Left cardiac atrium (tissue), 4 donors: ENCODE measurements at regions not wholly inside any gene's neighbourhood (a gene's known extent, or its start where the extent isn't known, plus 50 kb on each side); places are given as distances from the start of the nearest gene placed in this dataset.
"Not testable (repeated sequence)": the region's sequence is repeated elsewhere in the genome, so short reads cannot be mapped to it uniquely, and the experiment has no call there.

Experiments
- ATAC-seq, 2 donors: fragments of 200-7000 bp; cut with Tn5 transposase; one replicate each; pipeline ENCODE4 v1.9.1; 2020; ENCODE audit warnings: mild to moderate bottlenecking in 2 of 2, moderate library complexity in 2 of 2
- DNase-seq: peaks from one replicate; pipeline ENCODE4 v3.0.0-alpha.2; 2020
- intact Hi-C, 2 donors: fragments of 100-400 bp; cut with DNase I; formaldehyde crosslinking; loops; one replicate each; pipeline versions ENCODE4 v1.14.1 to v1.15.1; 2022 to 2023
- donor health status: DM: no; HTN: yes; CAD: no.
- donor health status: DM: no; HTN: yes; CAD: no; lungs with severe emphysema.
- donor health status: DM: yes; HTN: yes; CAD: no.
- donor health status: Dilated cardiomyopathy.

GRCh38 chr11:71322192-71322735 is 69.9 kb upstream of the SHANK2 start:
- intact Hi-C loops = loop anchor here in 1 of 2 donors (5.0 kb wide), 1 partner anchor 585 kb away; no protein-coding TSS in a partner anchor
- ATAC-seq (no peak), DNase-seq (no peak)

GRCh38 chr11:71321433-71322191 is 69.2 kb upstream of the SHANK2 start:
- DNase-seq (no peak), ATAC-seq (no peak)
- intact Hi-C loops = loop anchor here in 1 of 2 donors (5.0 kb wide), 1 partner anchor 584 kb away; no protein-coding TSS in a partner anchor

GRCh38 chr11:71316701-71317100 is 64.3 kb upstream of the SHANK2 start:
- intact Hi-C loops = no loop called here
- no peak for ATAC-seq
- DNase-seq = no peak

DNA sequence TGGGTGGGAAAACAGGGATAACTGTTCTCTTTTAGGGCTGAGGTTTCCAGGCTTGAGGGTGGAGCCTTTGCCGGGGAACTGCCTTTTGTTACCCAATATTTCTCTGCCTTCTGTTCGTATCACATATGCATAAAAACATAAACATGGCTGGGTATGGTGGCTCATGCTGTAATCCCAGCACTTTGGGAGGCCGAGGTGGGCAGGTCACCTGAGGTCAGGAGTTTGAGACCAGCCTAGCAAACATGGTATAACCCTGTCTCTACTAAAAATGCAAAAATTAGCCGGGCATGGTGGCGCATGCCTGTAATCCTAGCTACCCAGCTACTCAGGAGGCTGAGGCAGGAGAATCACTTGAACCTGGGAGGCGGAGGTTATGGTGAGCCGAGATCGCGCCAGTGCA is 60.2 kb upstream of the SHANK2 start:
- DNase-seq, ATAC-seq, intact Hi-C loops: not testable (repeated sequence)

- ATAC-seq (no peak), DNase-seq (no peak)
- intact Hi-C loops = no loop called here
Observed at GRCh38 chr11:71311928-71312510, 59.6 kb upstream of the SHANK2 start.

DNA sequence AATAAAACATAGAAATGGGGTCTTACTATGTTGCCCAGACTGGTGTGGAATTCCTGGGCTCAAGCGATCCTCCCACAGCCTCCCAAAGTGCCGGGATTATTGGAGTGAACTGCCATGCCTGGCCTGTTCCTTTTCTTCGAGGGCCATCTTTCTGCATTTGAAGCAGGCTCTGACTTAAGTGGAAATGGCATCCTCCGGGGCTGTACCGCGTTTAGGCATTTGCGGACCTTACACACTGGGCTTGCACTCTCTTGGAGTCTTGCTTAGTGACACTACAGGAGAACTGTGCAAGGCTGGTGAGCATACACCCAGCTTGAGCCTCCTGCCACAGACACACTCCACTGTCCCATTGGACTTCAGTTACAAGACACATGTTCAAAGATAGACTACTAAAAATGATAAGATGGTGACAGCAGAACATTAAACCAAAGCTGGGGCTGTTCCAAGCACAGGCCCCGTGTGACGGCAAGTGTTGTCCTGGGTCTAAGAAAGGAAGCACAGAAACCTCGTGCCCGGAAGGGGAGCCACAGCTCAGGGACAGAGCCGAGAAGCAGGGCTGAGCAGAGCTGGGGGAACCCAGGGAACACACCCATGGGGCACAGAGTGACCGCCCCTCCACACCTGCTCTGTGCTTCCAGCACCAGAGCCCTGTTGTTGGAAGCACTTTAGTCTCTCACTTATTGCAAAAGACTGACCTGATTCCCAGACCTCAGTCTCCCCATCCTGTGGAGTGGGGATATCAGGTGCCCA is 59.0 kb upstream of the SHANK2 start:
- ATAC-seq = no peak
- DNase-seq = no peak
- intact Hi-C loops = no loop called here

GRCh38 chr11:71310184-71310583 is 57.8 kb upstream of the SHANK2 start:
- DNase-seq (no peak), ATAC-seq (no peak)
- intact Hi-C loops = no loop called here

- intact Hi-C loops = loop anchor here in 1 of 2 donors (10.0 kb wide), 1 partner anchor 185 kb away; no protein-coding TSS in a partner anchor
- DNase-seq = no peak
- no peak for ATAC-seq
Observed at GRCh38 chr11:71309611-71310010, 57.2 kb upstream of the SHANK2 start.

DNA sequence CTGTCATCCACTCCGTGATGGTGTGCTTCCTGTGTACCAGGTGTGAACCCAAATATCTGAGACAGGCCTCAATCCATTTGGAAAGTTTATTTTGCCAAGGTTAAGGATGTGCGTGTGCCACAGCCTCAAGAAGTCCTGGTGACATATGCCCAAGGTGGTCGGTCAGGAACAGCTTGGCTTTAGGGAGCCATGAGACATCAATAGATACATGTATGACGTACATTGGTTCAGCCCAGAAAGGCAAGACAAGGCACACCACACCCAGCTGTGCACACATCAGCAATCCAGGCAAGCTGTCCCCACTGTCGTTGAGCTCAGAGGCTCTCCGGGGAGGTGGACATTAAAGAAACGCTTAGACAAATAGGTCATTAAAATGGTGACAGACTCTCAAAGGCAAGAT is 56.8 kb upstream of the SHANK2 start:
- ATAC-seq = no peak
- intact Hi-C loops = loop anchor here in 1 of 2 donors (10.0 kb wide), 1 partner anchor 184 kb away; no protein-coding TSS in a partner anchor
- DNase-seq = no peak

DNA sequence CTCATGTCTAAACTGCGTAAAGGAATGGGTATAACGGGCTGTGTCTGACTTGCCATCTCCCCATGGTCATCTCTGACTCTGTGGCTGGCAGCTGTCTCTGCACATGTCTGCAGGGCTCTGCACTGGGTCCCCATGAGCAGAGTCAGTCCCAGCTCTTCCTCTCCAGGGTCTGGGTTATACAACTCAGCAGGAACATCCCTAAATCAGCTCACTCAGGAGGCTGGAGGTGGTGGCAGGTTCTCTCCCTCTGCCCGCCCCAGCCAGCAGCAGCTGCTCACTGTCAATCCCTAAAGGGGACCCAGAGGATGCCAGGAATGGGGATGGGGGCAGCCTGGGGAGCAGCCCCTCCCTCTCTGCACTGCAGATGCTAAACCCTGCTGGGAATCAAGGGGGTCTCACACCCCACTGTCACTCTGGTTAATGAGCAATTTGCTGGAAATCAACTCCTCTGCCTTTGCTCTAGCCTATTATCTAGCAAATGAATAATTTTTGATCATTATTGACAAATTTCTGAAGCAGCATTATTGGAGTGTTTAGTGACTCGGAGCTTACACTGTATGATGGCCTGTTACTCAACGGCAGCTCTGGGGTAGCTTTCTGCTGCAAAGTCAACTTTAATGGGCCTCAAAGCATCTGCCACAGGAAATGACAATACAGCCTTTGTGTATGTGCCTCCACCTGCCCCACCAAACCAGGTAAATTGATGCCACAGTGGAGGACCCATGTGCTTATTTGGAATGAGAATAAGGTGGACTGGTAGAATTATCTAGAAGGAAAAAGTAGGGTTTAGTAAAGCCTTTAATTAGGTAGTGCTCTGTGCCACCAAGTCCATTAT is 55.7 kb upstream of the SHANK2 start:
- ATAC-seq = no peak
- DNase-seq = no peak
- intact Hi-C loops = loop anchor here in 1 of 2 donors (10.0 kb wide), 1 partner anchor 183 kb away; no protein-coding TSS in a partner anchor

DNA sequence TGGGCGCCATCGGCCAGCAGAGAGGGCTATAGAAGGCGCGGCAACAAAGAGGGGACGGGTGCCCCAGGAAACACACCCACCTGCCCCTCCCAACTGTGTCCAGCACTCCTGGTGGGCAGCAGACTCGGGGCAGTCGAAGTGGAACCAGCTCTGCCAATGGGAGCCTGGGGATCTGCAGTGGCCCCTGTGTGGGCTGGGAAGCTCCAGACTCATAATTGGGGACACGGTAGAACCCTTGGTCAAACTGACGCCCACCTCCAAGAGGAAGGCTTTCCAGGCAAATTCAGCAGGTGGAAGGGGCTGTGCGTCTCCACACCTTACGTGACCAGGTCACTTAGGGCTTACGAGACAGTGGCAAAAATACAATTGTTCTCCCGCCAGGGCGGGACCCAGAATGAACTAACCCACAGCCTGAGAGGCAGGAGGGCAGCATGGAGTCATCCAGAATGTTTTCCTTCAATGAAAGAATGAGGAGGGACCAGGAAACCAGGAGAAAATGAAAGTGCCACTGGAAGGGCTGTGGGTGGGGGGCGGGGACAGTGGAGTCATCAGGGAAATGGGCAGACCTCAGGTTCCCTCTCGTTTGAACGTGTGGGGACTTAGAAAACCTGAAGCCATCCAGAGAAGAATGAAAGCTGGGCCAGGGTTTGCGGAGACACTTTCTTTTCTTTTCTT is 53.2 kb upstream of the SHANK2 start:
- intact Hi-C loops = loop anchor here in 1 of 2 donors (10.0 kb wide), 1 partner anchor 181 kb away; no protein-coding TSS in a partner anchor
- DNase-seq (no peak), ATAC-seq (no peak)

- ATAC-seq (no peak), DNase-seq (no peak)
- intact Hi-C loops = loop anchor here in 1 of 2 donors (10.0 kb wide), 1 partner anchor 180 kb away; no protein-coding TSS in a partner anchor
Observed at GRCh38 chr11:71305041-71305440, 52.7 kb upstream of the SHANK2 start.

DNA sequence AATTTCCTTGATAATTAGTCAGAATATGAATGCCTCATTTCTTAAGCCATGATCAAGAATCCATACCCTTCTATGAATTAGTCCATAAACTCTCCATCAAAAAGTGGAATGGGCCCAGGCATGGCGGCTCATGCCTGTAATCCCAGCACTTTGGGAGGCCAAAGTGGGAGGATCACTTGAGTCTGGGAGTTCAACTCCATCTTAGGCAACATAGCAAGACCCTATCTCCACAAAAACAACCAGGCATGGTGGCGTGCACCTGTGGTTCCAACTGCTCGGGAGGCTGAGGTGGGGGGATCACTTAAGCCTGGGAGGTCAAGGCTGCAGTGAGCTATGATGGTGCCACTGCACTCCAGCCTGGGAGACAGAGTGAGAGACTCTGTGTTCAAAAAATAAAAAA is 52.1 kb upstream of the SHANK2 start:
- intact Hi-C loops = loop anchor here in 1 of 2 donors (10.0 kb wide), 1 partner anchor 180 kb away; no protein-coding TSS in a partner anchor
- no peak for ATAC-seq
- DNase-seq = no peak

- intact Hi-C loops = loop anchor here in 1 of 2 donors (10.0 kb wide), 1 partner anchor 179 kb away; no protein-coding TSS in a partner anchor
Observed at GRCh38 chr11:71304045-71304444, 51.7 kb upstream of the SHANK2 start.

DNA sequence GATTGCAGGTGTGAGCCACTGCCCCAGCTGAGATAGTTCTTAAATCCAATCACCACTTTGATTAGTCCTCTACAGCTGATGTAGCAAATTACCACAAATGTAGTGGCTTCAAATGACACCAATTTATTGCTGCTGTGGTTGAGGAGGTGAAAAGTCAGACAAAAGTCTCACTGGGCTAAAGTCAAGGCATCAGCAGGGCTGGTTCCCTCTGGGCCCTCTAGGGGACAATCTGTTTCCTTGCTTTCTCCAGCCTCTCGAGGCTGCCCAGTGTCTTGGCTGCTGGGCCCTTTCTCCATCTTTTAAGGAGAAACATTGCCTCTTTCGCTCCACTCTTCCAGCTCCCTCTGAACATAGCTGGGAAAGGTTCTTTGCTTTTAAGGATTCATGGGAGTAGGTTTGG is 50.5 kb upstream of the SHANK2 start:
- ATAC-seq (no peak), DNase-seq (no peak)
- intact Hi-C loops = loop anchor here in 1 of 2 donors (10.0 kb wide), 1 partner anchor 178 kb away; no protein-coding TSS in a partner anchor

More at GRCh38 chr11:71304045-71304444, 51.7 kb upstream of the SHANK2 start:
- ATAC-seq (no peak), DNase-seq (no peak)

DNA sequence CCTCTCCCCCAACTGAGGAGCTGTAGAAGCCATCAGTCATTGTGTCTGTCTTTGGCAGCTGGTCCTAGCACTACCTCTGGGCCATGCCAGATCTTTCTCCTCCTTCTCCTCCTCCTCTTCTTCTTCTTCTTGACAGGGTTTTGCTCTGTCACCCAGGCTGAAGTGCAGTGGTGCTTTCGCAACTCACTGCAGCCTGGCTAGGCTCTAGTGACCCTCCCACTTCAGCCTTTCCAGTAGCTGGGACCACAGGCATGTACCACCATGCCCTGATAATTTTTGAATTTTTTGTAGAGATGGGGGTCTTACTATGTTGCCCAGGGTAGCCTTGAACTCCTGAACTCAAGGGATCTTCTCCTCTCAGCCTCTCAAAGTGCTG is 50.1 kb upstream of the SHANK2 start:
- no peak for ATAC-seq
- intact Hi-C loops = loop anchor here in 1 of 2 donors (10.0 kb wide), 1 partner anchor 178 kb away; no protein-coding TSS in a partner anchor
- DNase-seq = no peak
